Effector memory CD4-positive, alpha-beta T cell (primary cell): ENCODE measurements at regions not wholly inside any gene's neighbourhood (a gene's known extent, or its start where the extent isn't known, plus 50 kb on each side); places are given as distances from the start of the nearest gene placed in this dataset.
"Not testable (repeated sequence)": the region's sequence is repeated elsewhere in the genome, so short reads cannot be mapped to it uniquely, and the experiment has no call there.

ENCODE experiments used
- DNase-seq, 3 donors: peaks; one replicate each; pipeline ENCODE4 v3.0.0-alpha.2; 2020
- H3K27ac ChIP-seq: 2 replicates; pipeline ENCODE4 v1.7.0; 2013; ENCODE audit warnings: mild to moderate bottlenecking, low read length, moderate library complexity; ENCODE audit not compliant: insufficient read depth, poor library complexity, severe bottlenecking
- H3K27me3 ChIP-seq: replicated peaks from 2 replicates; pipeline ENCODE4 v1.7.0; 2013; ENCODE audit warnings: mild to moderate bottlenecking, low read length; ENCODE audit not compliant: insufficient read depth, control insufficient read depth, poor library complexity, severe bottlenecking
- H3K36me3 ChIP-seq: 2 replicates; pipeline ENCODE4 v1.7.0; 2013; ENCODE audit warnings: mild to moderate bottlenecking, low read length, moderate library complexity; ENCODE audit not compliant: control insufficient read depth, insufficient read depth
- H3K4me1 ChIP-seq: 2 replicates; pipeline ENCODE4 v1.7.0; 2013; ENCODE audit warnings: low read length, mild to moderate bottlenecking; ENCODE audit not compliant: control insufficient read depth, insufficient read depth, poor library complexity, severe bottlenecking
- H3K4me3 ChIP-seq: 2 replicates; pipeline ENCODE4 v1.7.0; 2013; ENCODE audit warnings: low read length, low read depth, mild to moderate bottlenecking; ENCODE audit not compliant: insufficient read depth, poor library complexity, severe bottlenecking
- H3K9me3 ChIP-seq: 2 replicates; pipeline ENCODE4 v1.7.0; 2013; ENCODE audit warnings: mild to moderate bottlenecking, low read length, moderate library complexity; ENCODE audit not compliant: control insufficient read depth

GRCh38 chr9:42798571-42798970 lies 615.1 kb downstream of the SPATA31A6 start:
- not testable (repeated sequence) for H3K27me3 ChIP-seq, H3K36me3 ChIP-seq, H3K9me3 ChIP-seq, H3K4me1 ChIP-seq, H3K4me3 ChIP-seq, DNase-seq, H3K27ac ChIP-seq

GRCh38 chr9:42802716-42803115 lies 619.3 kb downstream of the SPATA31A6 start:
- not testable (repeated sequence) for H3K36me3 ChIP-seq, H3K4me3 ChIP-seq, H3K4me1 ChIP-seq, H3K9me3 ChIP-seq, DNase-seq, H3K27me3 ChIP-seq, H3K27ac ChIP-seq

- H3K9me3 ChIP-seq, H3K27ac ChIP-seq, DNase-seq, H3K36me3 ChIP-seq, H3K4me3 ChIP-seq, H3K27me3 ChIP-seq, H3K4me1 ChIP-seq: not testable (repeated sequence)
Measured at GRCh38 chr9:42806674-42807073, 623.2 kb downstream of the SPATA31A6 start.

GRCh38 chr9:42821468-42821867 lies 638.0 kb downstream of the SPATA31A6 start:
- not testable (repeated sequence) for H3K4me1 ChIP-seq, H3K27ac ChIP-seq, H3K36me3 ChIP-seq, H3K27me3 ChIP-seq, DNase-seq, H3K4me3 ChIP-seq, H3K9me3 ChIP-seq

GRCh38 chr9:42848156-42848555 lies 664.7 kb downstream of the SPATA31A6 start:
- not testable (repeated sequence) for H3K36me3 ChIP-seq, H3K27ac ChIP-seq, H3K9me3 ChIP-seq, DNase-seq, H3K27me3 ChIP-seq, H3K4me1 ChIP-seq, H3K4me3 ChIP-seq

GRCh38 chr9:42850896-42851693 lies 667.6 kb downstream of the SPATA31A6 start:
- H3K36me3 ChIP-seq, H3K27me3 ChIP-seq, H3K4me3 ChIP-seq, DNase-seq, H3K4me1 ChIP-seq, H3K27ac ChIP-seq, H3K9me3 ChIP-seq: not testable (repeated sequence)

- H3K36me3 ChIP-seq, H3K4me3 ChIP-seq, H3K9me3 ChIP-seq, H3K27ac ChIP-seq, H3K4me1 ChIP-seq, DNase-seq, H3K27me3 ChIP-seq: not testable (repeated sequence)
Measured at GRCh38 chr9:42851701-42852100, 668.2 kb downstream of the SPATA31A6 start.

- peak in 1 of 3 donors; percentile 26 for DNase-seq
- not testable (repeated sequence) for H3K4me3 ChIP-seq, H3K9me3 ChIP-seq, H3K27ac ChIP-seq, H3K27me3 ChIP-seq, H3K4me1 ChIP-seq, H3K36me3 ChIP-seq
Measured at GRCh38 chr9:42852133-42852930, 668.9 kb downstream of the SPATA31A6 start.

- not testable (repeated sequence) for H3K27me3 ChIP-seq, DNase-seq, H3K4me1 ChIP-seq, H3K4me3 ChIP-seq, H3K36me3 ChIP-seq, H3K9me3 ChIP-seq, H3K27ac ChIP-seq
Measured at GRCh38 chr9:42860133-42860532, 676.7 kb downstream of the SPATA31A6 start.

GRCh38 chr9:42862465-42862864 lies 679.0 kb downstream of the SPATA31A6 start:
- not testable (repeated sequence) for H3K27me3 ChIP-seq, H3K4me3 ChIP-seq, H3K4me1 ChIP-seq, H3K27ac ChIP-seq, H3K36me3 ChIP-seq, H3K9me3 ChIP-seq, DNase-seq
